Occipital lobe (tissue), 1 donor: ENCODE measurements at regions not wholly inside any gene's neighbourhood (a gene's known extent, or its start where the extent isn't known, plus 50 kb on each side); places are given as distances from the start of the nearest gene placed in this dataset.
"Not testable (repeated sequence)": the region's sequence is repeated elsewhere in the genome, so short reads cannot be mapped to it uniquely, and the experiment has no call there.

Experiments
- DNase-seq: peaks from one replicate; lab custom pipeline; 2025; lab: John Stamatoyannopoulos, UW

DNA sequence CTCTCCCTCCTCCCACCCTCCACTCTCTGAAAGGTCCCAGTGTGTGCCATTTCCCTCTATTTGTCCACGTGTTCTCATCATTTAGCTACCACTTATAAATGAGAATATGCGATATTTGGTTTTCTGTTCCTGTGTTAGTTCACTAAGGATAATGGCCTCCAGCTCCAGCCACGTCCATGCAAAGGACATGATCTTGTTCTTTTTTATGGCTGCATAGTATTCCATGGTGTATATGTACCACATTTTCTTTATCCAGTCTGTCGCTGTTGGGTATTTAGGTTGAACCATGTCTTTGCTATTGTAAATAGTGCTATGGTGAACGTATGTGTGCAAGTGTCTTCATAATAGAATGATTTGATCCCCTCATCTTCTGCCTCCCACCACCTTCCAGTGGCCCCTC is 183.7 kb upstream of the AUTS2 start:
- DNase-seq, result no peak

GRCh38 chr7:69418869-69419670 is 179.2 kb upstream of the AUTS2 start:
- DNase-seq, result no peak

- no peak for DNase-seq
Observed at GRCh38 chr7:69419934-69420333, 178.3 kb upstream of the AUTS2 start.

DNA sequence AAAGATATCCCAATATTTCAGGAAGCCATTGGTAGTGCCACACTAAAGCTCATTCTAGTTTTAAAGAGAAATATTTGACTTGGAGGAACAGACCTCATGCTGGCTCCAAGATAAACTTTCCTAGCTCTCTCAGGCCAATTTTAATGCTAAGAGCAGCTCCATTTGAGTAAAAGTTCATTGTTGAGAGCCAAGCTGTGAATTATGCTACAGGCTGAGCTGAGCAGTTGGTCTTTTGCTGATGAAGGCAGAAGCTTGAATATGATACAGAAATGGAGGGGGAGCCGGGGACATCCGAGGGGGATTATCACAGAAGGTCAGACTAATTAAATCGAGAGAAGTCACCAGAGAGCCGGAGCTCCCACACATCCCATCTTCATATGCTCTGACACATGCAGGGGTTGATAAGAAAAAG is 175.7 kb upstream of the AUTS2 start:
- DNase-seq, result no peak

- DNase-seq, result no peak
Observed at GRCh38 chr7:69426705-69427104, 171.6 kb upstream of the AUTS2 start.

GRCh38 chr7:69428089-69428488 is 170.2 kb upstream of the AUTS2 start:
- no peak for DNase-seq

GRCh38 chr7:69429911-69430383 is 168.3 kb upstream of the AUTS2 start:
- DNase-seq, result no peak

- DNase-seq, result no peak
Observed at GRCh38 chr7:69430384-69431021, 167.8 kb upstream of the AUTS2 start.

GRCh38 chr7:69431626-69432025 is 166.6 kb upstream of the AUTS2 start:
- DNase-seq, result no peak

- not testable (repeated sequence) for DNase-seq
Observed at GRCh38 chr7:69432276-69432675, 166.0 kb upstream of the AUTS2 start.

GRCh38 chr7:69433081-69433480 is 165.2 kb upstream of the AUTS2 start:
- no peak for DNase-seq

DNA sequence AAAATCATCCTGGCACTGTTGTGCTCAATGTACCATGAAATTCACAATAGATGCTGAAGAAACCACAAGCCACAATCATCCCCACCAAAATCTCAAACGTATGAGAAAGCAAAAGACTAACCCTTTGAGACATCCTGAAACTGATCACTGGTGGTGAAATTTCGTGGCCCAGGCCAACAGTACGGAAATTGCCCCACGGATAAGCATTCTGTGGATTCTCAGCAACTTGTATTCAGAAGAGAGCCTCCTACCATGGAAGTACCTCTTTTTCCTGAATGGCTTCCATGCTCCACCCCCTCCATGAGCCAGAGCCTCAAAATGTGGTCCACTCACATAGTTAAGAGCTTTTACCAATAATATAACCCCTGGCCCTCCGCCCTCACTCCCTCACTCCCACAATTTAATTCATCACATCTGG is 163.9 kb upstream of the AUTS2 start:
- DNase-seq, result no peak

DNA sequence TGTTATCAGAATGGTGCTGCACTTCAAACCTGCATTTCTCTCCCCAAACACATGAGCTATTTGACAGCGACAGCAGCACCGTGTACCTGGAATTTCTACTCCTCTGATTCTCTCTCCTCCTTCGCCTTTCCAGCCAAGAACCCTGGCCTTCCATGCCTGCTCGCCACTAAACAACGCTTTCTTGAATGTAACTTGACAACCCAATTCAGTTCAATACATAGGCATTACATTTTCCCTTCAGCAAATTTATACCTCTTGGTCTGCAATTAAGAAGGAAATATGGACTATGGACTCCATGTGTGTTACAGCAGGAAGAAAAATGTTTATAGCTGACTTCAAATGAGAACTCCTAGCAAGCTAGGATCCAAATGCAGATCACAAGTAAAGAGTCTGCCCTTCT is 162.6 kb upstream of the AUTS2 start:
- no peak for DNase-seq

GRCh38 chr7:69436946-69437345 is 161.3 kb upstream of the AUTS2 start:
- DNase-seq, result no peak

DNA sequence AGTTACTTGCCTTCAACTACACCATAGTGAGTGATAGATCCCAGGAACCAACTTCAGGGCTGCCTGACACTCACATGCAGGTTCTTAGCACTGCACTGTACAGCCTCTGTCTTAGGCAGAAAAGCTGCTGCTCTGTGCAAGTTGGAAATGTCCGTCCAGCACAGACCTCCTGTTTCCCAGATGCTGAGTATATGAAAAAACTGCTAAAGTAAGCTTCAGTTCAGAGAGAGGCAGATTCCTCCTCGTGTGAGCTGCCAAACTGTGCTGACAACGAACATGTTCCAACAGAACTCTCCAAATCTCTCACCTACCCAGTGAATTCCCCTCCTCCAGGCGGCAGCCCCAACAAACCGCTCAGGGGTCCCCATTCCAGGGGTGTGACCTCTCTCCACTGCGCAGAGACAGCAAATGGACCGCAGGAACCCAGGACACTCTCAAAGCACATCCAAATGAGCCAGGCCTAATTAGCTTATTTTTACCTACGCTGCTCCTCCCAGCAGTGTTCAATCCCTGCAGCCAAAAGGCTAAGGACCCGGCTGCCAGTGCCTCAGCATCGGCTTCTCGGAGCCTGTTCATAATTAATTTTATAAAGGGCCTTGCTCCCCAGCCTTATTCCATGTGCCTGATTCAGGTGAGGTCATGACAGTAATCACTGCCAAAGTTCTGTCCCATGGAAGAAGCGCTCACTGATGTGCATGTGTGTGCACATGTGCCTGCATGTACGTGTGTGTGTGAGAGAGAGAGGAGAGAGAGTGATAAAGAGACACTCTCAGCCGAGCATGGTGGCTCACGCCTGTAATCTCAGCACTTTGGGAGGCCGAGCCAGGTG is 159.5 kb upstream of the AUTS2 start:
- DNase-seq, result no peak

- DNase-seq, result no peak
Observed at GRCh38 chr7:69439636-69440325, 158.5 kb upstream of the AUTS2 start.

- DNase-seq, result no peak
Observed at GRCh38 chr7:69440976-69441375, 157.3 kb upstream of the AUTS2 start.

DNA sequence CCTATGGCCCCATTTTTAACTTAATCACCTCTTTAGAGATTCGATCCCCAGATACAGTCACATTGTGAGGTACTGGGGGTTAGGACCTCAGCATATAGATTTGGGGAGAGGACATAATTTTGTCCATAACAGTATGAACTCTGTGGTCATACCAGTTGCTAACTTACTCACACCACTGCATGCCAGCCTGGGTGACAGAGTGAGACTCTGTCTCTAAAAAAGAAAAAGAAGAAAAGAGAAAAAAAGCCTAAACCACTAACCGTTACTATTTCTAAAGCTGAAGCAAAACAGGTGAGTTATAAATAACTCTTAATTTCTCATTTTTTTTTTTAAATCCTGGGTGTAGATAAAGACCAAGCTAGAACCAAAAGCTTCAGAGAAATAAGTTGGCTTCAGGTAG is 155.1 kb upstream of the AUTS2 start:
- DNase-seq, result no peak

GRCh38 chr7:69445541-69445940 is 152.7 kb upstream of the AUTS2 start:
- DNase-seq, result no peak

- not testable (repeated sequence) for DNase-seq
Observed at GRCh38 chr7:69446213-69446612, 152.1 kb upstream of the AUTS2 start.

DNA sequence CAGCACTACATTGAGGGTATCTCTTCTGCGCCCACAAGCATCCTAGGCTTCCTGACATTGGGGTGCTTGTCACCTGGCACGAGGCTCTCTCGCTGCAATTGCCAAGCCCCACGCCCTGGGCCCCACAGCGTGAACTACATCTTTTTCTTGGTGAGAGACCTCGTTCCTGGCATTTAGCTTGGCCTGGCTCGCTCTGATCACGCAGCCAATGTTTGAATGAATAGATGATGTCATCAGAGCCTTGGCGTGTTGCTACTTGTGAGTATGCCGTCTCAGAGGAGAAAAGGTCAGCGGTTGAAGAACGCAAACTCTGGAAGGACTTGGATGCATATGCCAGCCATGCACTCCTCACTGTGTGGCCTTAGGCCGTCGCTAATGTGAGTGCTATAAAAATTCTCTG is 150.2 kb upstream of the AUTS2 start:
- DNase-seq, result no peak

DNA sequence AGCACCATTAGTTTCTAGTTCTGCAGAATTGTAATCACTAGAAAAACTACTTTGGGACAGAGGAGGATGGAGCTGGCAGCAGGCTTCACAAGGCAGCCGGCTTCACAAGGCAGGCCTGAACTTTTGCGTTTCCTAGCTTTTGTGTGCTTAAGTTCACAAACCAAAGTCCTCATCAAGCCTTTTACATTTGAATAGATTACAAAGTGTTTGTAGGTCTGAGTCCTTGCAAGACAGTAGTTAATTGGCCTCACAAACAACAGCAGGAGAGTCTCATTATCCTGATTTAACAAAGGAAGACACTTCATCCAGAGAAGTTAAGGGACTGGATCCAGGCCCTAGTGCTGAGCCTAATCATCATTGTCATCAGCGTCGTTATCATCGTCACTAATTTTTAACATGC is 147.8 kb upstream of the AUTS2 start:
- DNase-seq, result no peak
